Heart left ventricle (tissue), 16 donors: ENCODE measurements at regions not wholly inside any gene's neighbourhood (a gene's known extent, or its start where the extent isn't known, plus 50 kb on each side); places are given as distances from the start of the nearest gene placed in this dataset.
"Not testable (repeated sequence)": the region's sequence is repeated elsewhere in the genome, so short reads cannot be mapped to it uniquely, and the experiment has no call there.

Source experiments
- ATAC-seq, 4 donors: fragments of 200-7000 bp; cut with Tn5 transposase; one replicate each; pipeline ENCODE4 v1.9.1; 2020 to 2022; ENCODE audit warnings: moderate library complexity in 4 of 4, mild to moderate bottlenecking in 3 of 4, moderate number of reproducible peaks in 1 of 4
- DNase-seq, 5 donors: peaks; one replicate each; pipeline ENCODE4 v3.0.0-alpha.2; 2020
- H3K27ac ChIP-seq, 12 donors: fragments of 200-600 bp; sonication (generic) in 4 of 12; one replicate each; pipeline versions ENCODE4 v1.5.0 to v1.8.0; 2016 to 2022; ENCODE audit warnings: mild to moderate bottlenecking in 2 of 12
- H3K27me3 ChIP-seq, 9 donors: fragments of 200-600 bp; sonication (generic) in 2 of 9; one replicate each; pipeline versions ENCODE4 v1.5.1 to v1.8.0; 2016 to 2022; ENCODE audit warnings: mild to moderate bottlenecking in 3 of 9
- H3K36me3 ChIP-seq, 9 donors: fragments of 200-600 bp; sonication (generic) in 2 of 9; one replicate each; pipeline versions ENCODE4 v1.5.0 to v1.8.0; 2018 to 2022; ENCODE audit warnings: mild to moderate bottlenecking in 2 of 9
- H3K4me1 ChIP-seq, 12 donors: fragments of 200-600 bp; sonication (generic) in 4 of 12; one replicate each; pipeline versions ENCODE4 v1.5.0 to v1.8.0; 2016 to 2022; ENCODE audit warnings: mild to moderate bottlenecking in 3 of 12
- H3K4me3 ChIP-seq, 12 donors: fragments of 200-600 bp; sonication (generic) in 4 of 12; one replicate each; pipeline versions ENCODE4 v1.5.0 to v1.8.0; 2017 to 2022; ENCODE audit warnings: mild to moderate bottlenecking in 9 of 12, moderate library complexity in 4 of 12
- H3K9me3 ChIP-seq, 12 donors: fragments of 200-600 bp; sonication (generic) in 4 of 12; one replicate each; pipeline versions ENCODE4 v1.5.0 to v1.8.0; 2016 to 2022; ENCODE audit warnings: mild to moderate bottlenecking in 1 of 12
- POLR2A ChIP-seq, 2 donors: fragments of 450-650 bp; IDR thresholded peaks; one replicate each; pipeline ENCODE4 v1.6.1; 2017; ENCODE audit warnings: antibody characterized with exemption in 2 of 2, mild to moderate bottlenecking in 2 of 2, moderate library complexity in 2 of 2
- WGBS, 4 donors: extraction: QIAGEN DNeasy Blood & Tissue Kit in 2 of 4; methylation state at CpG; one replicate each; pipeline versions ENCODE4 v1.1.5 to v1.1.7; 2013 to 2018; 5-methylcytosine and 5-hydroxymethylcytosine counted together
- intact Hi-C, 10 donors: fragments of 100-400 bp; cut with DNase I; formaldehyde crosslinking; loops; one replicate each; pipeline versions ENCODE4 v1.11.1 to v1.14.2; 2022
- TF ChIP-seq, protein P1 (sequence below), 12 donors: fragments of 200-600 bp; sonication (generic) in 4 of 12; IDR thresholded peaks; one replicate each; pipeline versions ENCODE4 v1.5.0 to v1.8.0; 2018 to 2022; ENCODE audit warnings: antibody characterized with exemption in 12 of 12, mild to moderate bottlenecking in 5 of 12
- donor health status: ischemic (EF 13 %, LVEDD 7.1; RV severe dilation, severe dysfunction).
- donor health status: healthy with polysubstance abuse.
- donor health status: DM: no; HTN: yes; CAD: no.
- donor health status: DM: no; HTN: no; CAD: no.
- donor health status: ischemic (EF 25% LVEDD 6.9; RV normal size, moderate dysfunction).
- donor health status: ischemic (EF 25% LVEDD 5.7; RV mildly dilated, moderate dysfunction).
- donor health status: healthy.
- donor health status: DM: yes; HTN: yes; CAD: no.
- donor health status: ischemic (EF 35%, LVEDD 5.7; RV mildly dilated, moderate dysfunction).
- donor health status: nonischemic (EF 11% LVEDD 7.7; RV severe dilation, severe dysfunction).
- donor health status: DM: yes; HTN: yes; CAD: no.
- donor health status: PGD.
- donor health status: ischemic (EF 29% LVEDD 5.4; RV normal size, mild dysfunction).
- donor health status: nonischemic (EF 23%, LVEDD 6.1; RV moderate dilation, normal function).

- no peak for TF ChIP-seq POLR2A (IDR thresholded peaks at IDR 0.05)
- TF ChIP-seq, protein P1, sequence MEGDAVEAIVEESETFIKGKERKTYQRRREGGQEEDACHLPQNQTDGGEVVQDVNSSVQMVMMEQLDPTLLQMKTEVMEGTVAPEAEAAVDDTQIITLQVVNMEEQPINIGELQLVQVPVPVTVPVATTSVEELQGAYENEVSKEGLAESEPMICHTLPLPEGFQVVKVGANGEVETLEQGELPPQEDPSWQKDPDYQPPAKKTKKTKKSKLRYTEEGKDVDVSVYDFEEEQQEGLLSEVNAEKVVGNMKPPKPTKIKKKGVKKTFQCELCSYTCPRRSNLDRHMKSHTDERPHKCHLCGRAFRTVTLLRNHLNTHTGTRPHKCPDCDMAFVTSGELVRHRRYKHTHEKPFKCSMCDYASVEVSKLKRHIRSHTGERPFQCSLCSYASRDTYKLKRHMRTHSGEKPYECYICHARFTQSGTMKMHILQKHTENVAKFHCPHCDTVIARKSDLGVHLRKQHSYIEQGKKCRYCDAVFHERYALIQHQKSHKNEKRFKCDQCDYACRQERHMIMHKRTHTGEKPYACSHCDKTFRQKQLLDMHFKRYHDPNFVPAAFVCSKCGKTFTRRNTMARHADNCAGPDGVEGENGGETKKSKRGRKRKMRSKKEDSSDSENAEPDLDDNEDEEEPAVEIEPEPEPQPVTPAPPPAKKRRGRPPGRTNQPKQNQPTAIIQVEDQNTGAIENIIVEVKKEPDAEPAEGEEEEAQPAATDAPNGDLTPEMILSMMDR (IDR thresholded peaks at IDR 0.05), result no peak
- ATAC-seq (no peak), DNase-seq (no peak)
- Histone ChIP-seq H3K27ac (no peak overlapping the region), H3K4me3 (no peak overlapping the region), H3K9me3 (no peaks in the 10 kb centered on the region), H3K27me3 (no peaks in the 10 kb centered on the region), H3K36me3 (no peaks in the 10 kb centered on the region), H3K4me1 (no peaks in the 10 kb centered on the region)
- 85 to 92% (median 87%) methylated on average over 1 of the region's 1 CpG for WGBS, 4 donors
- intact Hi-C loops, result no loop called here
These were observed 904.5 kb downstream of the PLA2G4A start for GRCh38 chr1:187733232-187733631.

DNA sequence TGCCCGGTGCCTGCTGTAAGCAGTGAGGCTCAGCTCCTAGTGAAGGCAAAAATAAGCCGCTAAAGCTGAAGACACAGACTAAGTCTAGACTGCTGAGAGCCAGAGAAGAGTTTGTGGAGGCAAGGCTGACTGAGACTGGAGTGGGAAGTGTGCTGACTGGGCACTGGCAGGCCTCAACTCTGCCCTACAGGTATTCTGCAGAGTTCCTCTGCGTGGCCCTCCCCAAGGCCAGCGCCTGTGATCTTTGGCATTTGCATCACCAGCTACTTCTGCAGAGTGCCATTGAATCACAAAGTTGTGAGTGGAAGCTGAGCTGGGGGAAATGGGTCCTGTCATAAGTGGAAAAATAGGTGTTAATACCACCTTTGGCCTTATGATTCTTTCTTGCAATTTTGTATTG, 905.7 kb downstream of the PLA2G4A start:
- H3K27ac ChIP-seq, result no peak overlapping the region
- TF ChIP-seq POLR2A (IDR thresholded peaks at IDR 0.05), result no peak
- TF ChIP-seq, protein P1 (IDR thresholded peaks at IDR 0.05), result no peak
- DNase-seq, result no peak
- no peaks in the 10 kb centered on the region for H3K27me3 ChIP-seq
- 78 to 97% (median 86%) methylated on average over 4 of the region's 4 CpGs for WGBS, 4 donors
- ATAC-seq, result no peak
- H3K4me3 ChIP-seq, result no peak overlapping the region
- intact Hi-C loops, result no loop called here
- H3K36me3 ChIP-seq, result no peaks in the 10 kb centered on the region
- no peaks in the 10 kb centered on the region for H3K9me3 ChIP-seq
- H3K4me1 ChIP-seq, result no peaks in the 10 kb centered on the region

- no peak overlapping the region for H3K27ac ChIP-seq
- 58 to 79% (median 66%) methylated on average over 1 of the region's 1 CpG for WGBS, 4 donors
- no peaks in the 10 kb centered on the region for H3K36me3 ChIP-seq
- H3K4me1 ChIP-seq, result no peaks in the 10 kb centered on the region
- no peak overlapping the region for H3K4me3 ChIP-seq
- H3K27me3 ChIP-seq, result no peaks in the 10 kb centered on the region
- intact Hi-C loops, result no loop called here
- peaks cover 0 to 15% (median 0%) of the 10 kb centered on the region in 12 donors for H3K9me3 ChIP-seq
- ATAC-seq (no peak), DNase-seq (no peak)
- TF ChIP-seq, protein P1 (IDR thresholded peaks at IDR 0.05), result no peak
- TF ChIP-seq POLR2A (IDR thresholded peaks at IDR 0.05), result no peak
These were observed 915.9 kb downstream of the PLA2G4A start for GRCh38 chr1:187744665-187745064.

DNA sequence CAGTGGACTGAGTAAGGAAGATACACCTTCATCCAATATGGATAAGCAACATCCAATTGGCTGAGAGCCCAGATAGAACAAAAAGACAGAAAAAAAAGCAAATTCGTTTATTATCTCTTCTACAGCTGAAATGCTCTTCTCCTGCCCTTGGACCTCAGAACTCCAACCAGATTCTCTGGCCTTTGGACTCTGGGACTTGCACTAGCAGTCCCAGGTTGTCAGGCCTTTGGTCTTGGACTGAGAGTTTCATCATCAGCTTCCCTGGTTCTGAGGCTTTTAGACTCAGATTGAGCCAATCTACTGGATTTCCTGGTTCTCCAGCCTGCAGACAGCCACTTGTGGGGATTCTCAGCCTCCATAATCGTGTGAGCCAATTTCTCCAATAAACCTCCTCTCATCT, 926.8 kb downstream of the PLA2G4A start:
- ATAC-seq, result no peak
- no peak for DNase-seq
- 52 to 69% (median 55%) methylated on average over 2 of the region's 2 CpGs for WGBS, 4 donors
- intact Hi-C loops, result no loop called here
- Histone ChIP-seq H3K27me3 (no peaks in the 10 kb centered on the region), H3K27ac (no peak overlapping the region), H3K4me1 (no peaks in the 10 kb centered on the region), H3K9me3 (peaks cover 0 to 5% (median 0%) of the 10 kb centered on the region in 12 donors), H3K4me3 (no peak overlapping the region), H3K36me3 (no peaks in the 10 kb centered on the region)
- no peak for TF ChIP-seq POLR2A (IDR thresholded peaks at IDR 0.05)
- TF ChIP-seq, protein P1 (IDR thresholded peaks at IDR 0.05), result no peak

DNA sequence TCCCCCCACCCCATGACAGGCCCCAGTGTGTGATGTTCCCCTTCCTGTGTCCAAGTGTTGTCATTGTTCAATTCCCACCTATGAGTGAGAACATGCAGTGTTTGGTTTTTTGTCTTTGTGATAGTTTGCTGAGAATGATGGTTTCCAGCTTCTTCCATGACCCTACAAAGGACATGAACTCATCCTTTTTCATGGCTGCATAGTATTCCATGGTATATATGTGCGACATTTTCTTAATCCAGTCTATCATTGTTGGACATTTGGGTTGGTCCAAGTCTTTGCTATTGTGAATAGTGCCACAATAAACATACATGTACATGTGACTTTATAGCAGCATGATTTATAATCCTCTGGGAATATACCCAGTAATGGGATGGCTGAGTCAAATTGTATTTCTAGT, 927.9 kb downstream of the PLA2G4A start:
- H3K27me3 ChIP-seq, H3K4me1 ChIP-seq, intact Hi-C loops, H3K27ac ChIP-seq, H3K9me3 ChIP-seq, DNase-seq, H3K4me3 ChIP-seq, ATAC-seq, H3K36me3 ChIP-seq: not testable (repeated sequence)
- 95 to 100% (median 98%) methylated on average over 1 of the region's 1 CpG for WGBS, 4 donors
